HL-60 (cell line): ENCODE measurements at regions not wholly inside any gene's neighbourhood (a gene's known extent, or its start where the extent isn't known, plus 50 kb on each side); places are given as distances from the start of the nearest gene placed in this dataset.

Source experiments
- DNase-seq, 2 experiments: peaks; one replicate each; pipeline ENCODE4 v3.0.0-alpha.2; 2010 to 2020; ENCODE audit warnings: low read depth in 1 of 2, low spot score in 1 of 2
- H3K27ac ChIP-seq: fragments of 250-450 bp; sonication (Bioruptor Pico); replicated peaks from 2 replicates; pipeline ENCODE4 v1.5.1; 2020; ENCODE audit warnings: mild to moderate bottlenecking, moderate library complexity
- H3K27me3 ChIP-seq: fragments of 250-450 bp; sonication (Bioruptor Pico); 2 replicates; pipeline ENCODE4 v1.5.1; 2021; ENCODE audit warnings: mild to moderate bottlenecking, moderate library complexity; ENCODE audit not compliant: insufficient read depth, poor library complexity, severe bottlenecking
- H3K4me3 ChIP-seq: replicated peaks from 2 replicates; pipeline ENCODE4 v1.5.1; 2011; ENCODE audit warnings: mild to moderate bottlenecking, control low read depth, low read length; ENCODE audit not compliant: insufficient read depth
- GABPA ChIP-seq: IDR thresholded peaks from 2 replicates; pipeline ENCODE4 v1.6.1; 2012; ENCODE audit warnings: low read depth
- POLR2AphosphoS5 ChIP-seq: IDR thresholded peaks from 2 replicates; pipeline ENCODE4 v1.6.1; 2012; ENCODE audit warnings: low read depth
- SPI1 ChIP-seq: IDR thresholded peaks from 2 replicates; pipeline ENCODE4 v1.6.1; 2012; ENCODE audit warnings: low read depth, mild to moderate bottlenecking, borderline replicate concordance
- TF ChIP-seq, protein P1 (sequence below): IDR thresholded peaks from 2 replicates; pipeline ENCODE4 v1.6.1; 2012; ENCODE audit warnings: low read depth; ENCODE audit not compliant: insufficient replicate concordance
- TF ChIP-seq, protein P2 (sequence below): IDR thresholded peaks from one replicate; pipeline ENCODE4 v1.5.1; 2011; ENCODE audit warnings: low read length, control low read depth, inconsistent platforms; ENCODE audit not compliant: insufficient read depth

GRCh38 chr15:39192979-39193560, 387.8 kb upstream of the THBS1 start:
- Histone ChIP-seq H3K4me3 (no peak overlapping the region), H3K27me3 (no peaks in the 10 kb centered on the region), H3K27ac (no peak overlapping the region)
- DNase-seq = no peak
- TF ChIP-seq GABPA (no peak), SPI1 (no peak), POLR2AphosphoS5 (no peak)
- TF ChIP-seq, protein P1, sequence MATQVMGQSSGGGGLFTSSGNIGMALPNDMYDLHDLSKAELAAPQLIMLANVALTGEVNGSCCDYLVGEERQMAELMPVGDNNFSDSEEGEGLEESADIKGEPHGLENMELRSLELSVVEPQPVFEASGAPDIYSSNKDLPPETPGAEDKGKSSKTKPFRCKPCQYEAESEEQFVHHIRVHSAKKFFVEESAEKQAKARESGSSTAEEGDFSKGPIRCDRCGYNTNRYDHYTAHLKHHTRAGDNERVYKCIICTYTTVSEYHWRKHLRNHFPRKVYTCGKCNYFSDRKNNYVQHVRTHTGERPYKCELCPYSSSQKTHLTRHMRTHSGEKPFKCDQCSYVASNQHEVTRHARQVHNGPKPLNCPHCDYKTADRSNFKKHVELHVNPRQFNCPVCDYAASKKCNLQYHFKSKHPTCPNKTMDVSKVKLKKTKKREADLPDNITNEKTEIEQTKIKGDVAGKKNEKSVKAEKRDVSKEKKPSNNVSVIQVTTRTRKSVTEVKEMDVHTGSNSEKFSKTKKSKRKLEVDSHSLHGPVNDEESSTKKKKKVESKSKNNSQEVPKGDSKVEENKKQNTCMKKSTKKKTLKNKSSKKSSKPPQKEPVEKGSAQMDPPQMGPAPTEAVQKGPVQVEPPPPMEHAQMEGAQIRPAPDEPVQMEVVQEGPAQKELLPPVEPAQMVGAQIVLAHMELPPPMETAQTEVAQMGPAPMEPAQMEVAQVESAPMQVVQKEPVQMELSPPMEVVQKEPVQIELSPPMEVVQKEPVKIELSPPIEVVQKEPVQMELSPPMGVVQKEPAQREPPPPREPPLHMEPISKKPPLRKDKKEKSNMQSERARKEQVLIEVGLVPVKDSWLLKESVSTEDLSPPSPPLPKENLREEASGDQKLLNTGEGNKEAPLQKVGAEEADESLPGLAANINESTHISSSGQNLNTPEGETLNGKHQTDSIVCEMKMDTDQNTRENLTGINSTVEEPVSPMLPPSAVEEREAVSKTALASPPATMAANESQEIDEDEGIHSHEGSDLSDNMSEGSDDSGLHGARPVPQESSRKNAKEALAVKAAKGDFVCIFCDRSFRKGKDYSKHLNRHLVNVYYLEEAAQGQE = no peak
- TF ChIP-seq, protein P2, sequence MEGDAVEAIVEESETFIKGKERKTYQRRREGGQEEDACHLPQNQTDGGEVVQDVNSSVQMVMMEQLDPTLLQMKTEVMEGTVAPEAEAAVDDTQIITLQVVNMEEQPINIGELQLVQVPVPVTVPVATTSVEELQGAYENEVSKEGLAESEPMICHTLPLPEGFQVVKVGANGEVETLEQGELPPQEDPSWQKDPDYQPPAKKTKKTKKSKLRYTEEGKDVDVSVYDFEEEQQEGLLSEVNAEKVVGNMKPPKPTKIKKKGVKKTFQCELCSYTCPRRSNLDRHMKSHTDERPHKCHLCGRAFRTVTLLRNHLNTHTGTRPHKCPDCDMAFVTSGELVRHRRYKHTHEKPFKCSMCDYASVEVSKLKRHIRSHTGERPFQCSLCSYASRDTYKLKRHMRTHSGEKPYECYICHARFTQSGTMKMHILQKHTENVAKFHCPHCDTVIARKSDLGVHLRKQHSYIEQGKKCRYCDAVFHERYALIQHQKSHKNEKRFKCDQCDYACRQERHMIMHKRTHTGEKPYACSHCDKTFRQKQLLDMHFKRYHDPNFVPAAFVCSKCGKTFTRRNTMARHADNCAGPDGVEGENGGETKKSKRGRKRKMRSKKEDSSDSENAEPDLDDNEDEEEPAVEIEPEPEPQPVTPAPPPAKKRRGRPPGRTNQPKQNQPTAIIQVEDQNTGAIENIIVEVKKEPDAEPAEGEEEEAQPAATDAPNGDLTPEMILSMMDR = no peak

- no peak overlapping the region for H3K27ac ChIP-seq
- TF ChIP-seq, protein P1 = no peak
- no peak for TF ChIP-seq SPI1
- no peak for TF ChIP-seq GABPA
- no peak for TF ChIP-seq POLR2AphosphoS5
- TF ChIP-seq, protein P2 = no peak
- no peak for DNase-seq
Measured at GRCh38 chr15:39193611-39194010, 387.3 kb upstream of the THBS1 start.

GRCh38 chr15:39194106-39194830, 386.6 kb upstream of the THBS1 start:
- no peaks in the 10 kb centered on the region for H3K27me3 ChIP-seq
- no peak for DNase-seq
- H3K27ac ChIP-seq = no peak overlapping the region
- TF ChIP-seq GABPA (no peak), POLR2AphosphoS5 (no peak), SPI1 (no peak)
- TF ChIP-seq, protein P2 = no peak
- TF ChIP-seq, protein P1 = no peak
- no peak overlapping the region for H3K4me3 ChIP-seq

More at GRCh38 chr15:39193611-39194010, 387.3 kb upstream of the THBS1 start:
- H3K27me3 ChIP-seq = no peaks in the 10 kb centered on the region
- no peak overlapping the region for H3K4me3 ChIP-seq
